KMS-11 (cell line): ENCODE measurements at regions not wholly inside any gene's neighbourhood (a gene's known extent, or its start where the extent isn't known, plus 50 kb on each side); places are given as distances from the start of the nearest gene placed in this dataset.

Source experiments
- H2AFZ ChIP-seq: fragments of 200-600 bp; sonication (generic); 2 replicates; pipeline ENCODE4 v1.6.1; 2016; ENCODE audit warnings: antibody characterized with exemption, mixed run types, low read depth
- H3K27ac ChIP-seq: fragments of 200-600 bp; sonication (generic); 2 replicates; pipeline ENCODE4 v1.6.1; 2016; ENCODE audit warnings: mild to moderate bottlenecking, mixed run types
- H3K27me3 ChIP-seq: fragments of 200-600 bp; sonication (generic); 2 replicates; pipeline ENCODE4 v1.6.1; 2017; ENCODE audit warnings: mild to moderate bottlenecking, low read depth, mixed run types, moderate library complexity; ENCODE audit not compliant: insufficient read depth
- H3K36me3 ChIP-seq: fragments of 200-600 bp; sonication (generic); 2 replicates; pipeline ENCODE4 v1.6.1; 2017; ENCODE audit warnings: mild to moderate bottlenecking, mixed run types; ENCODE audit not compliant: insufficient read depth
- H3K4me1 ChIP-seq: fragments of 200-600 bp; sonication (generic); 2 replicates; pipeline ENCODE4 v1.6.1; 2016; ENCODE audit warnings: mild to moderate bottlenecking, low read depth, mixed run types; ENCODE audit not compliant: poor library complexity, severe bottlenecking
- H3K4me2 ChIP-seq: fragments of 200-600 bp; sonication (generic); 2 replicates; pipeline ENCODE4 v1.7.0; 2016; ENCODE audit warnings: mild to moderate bottlenecking, mixed run types
- H3K4me3 ChIP-seq: fragments of 200-600 bp; sonication (generic); IDR thresholded peaks from 2 replicates; pipeline ENCODE4 v1.6.1; 2017; ENCODE audit warnings: low read depth, low read length, mixed read lengths; ENCODE audit not compliant: insufficient read depth
- H3K79me2 ChIP-seq: fragments of 200-600 bp; sonication (generic); 2 replicates; pipeline ENCODE4 v1.6.1; 2016; ENCODE audit warnings: low read depth, mixed run types; ENCODE audit not compliant: insufficient read depth
- H3K9ac ChIP-seq: fragments of 200-600 bp; sonication (generic); 2 replicates; pipeline ENCODE4 v1.6.1; 2016; ENCODE audit warnings: mild to moderate bottlenecking, mixed run types
- H4K20me1 ChIP-seq: fragments of 200-600 bp; sonication (generic); 2 replicates; pipeline ENCODE4 v1.6.1; 2016; ENCODE audit warnings: mild to moderate bottlenecking, mixed run types; ENCODE audit not compliant: insufficient read depth
- TF ChIP-seq, protein P1 (sequence below): fragments of 200-600 bp; sonication (generic); conservative IDR thresholded peaks from 2 replicates; pipeline ENCODE4 v1.6.1; 2017; ENCODE audit warnings: low read depth, mild to moderate bottlenecking, antibody characterized with exemption, low read length, moderate library complexity, mixed read lengths

DNA sequence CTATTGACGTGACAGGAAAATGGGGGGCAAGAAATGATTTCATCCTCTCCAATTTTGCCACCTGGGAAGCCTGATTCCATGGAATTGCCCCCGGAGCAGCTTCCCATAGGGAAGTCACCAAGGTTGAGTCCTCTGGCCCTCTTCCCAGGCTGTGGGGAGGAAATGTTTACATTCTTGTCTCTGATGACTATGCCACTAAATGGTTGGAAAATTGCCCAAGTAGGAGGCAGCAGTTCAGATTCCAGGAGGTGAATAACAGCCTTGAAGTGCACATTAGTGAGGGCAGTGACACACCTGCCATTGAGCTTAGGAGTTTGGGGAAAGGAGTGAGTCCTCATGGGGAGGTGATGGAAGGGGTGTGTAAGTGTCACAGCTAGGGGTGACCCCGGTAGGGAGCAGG lies 449.2 kb upstream of the DCC start:
- Histone ChIP-seq H3K27ac (no peak overlapping the region), H3K36me3 (no peaks in the 10 kb centered on the region), H3K79me2 (no peaks in the 10 kb centered on the region), H2AFZ (no peak overlapping the region), H3K4me2 (no peak overlapping the region), H3K4me1 (no peaks in the 10 kb centered on the region), H4K20me1 (no peaks in the 10 kb centered on the region), H3K9ac (no peak overlapping the region), H3K4me3 (no peak overlapping the region), H3K27me3 (no peaks in the 10 kb centered on the region)
- TF ChIP-seq, protein P1, sequence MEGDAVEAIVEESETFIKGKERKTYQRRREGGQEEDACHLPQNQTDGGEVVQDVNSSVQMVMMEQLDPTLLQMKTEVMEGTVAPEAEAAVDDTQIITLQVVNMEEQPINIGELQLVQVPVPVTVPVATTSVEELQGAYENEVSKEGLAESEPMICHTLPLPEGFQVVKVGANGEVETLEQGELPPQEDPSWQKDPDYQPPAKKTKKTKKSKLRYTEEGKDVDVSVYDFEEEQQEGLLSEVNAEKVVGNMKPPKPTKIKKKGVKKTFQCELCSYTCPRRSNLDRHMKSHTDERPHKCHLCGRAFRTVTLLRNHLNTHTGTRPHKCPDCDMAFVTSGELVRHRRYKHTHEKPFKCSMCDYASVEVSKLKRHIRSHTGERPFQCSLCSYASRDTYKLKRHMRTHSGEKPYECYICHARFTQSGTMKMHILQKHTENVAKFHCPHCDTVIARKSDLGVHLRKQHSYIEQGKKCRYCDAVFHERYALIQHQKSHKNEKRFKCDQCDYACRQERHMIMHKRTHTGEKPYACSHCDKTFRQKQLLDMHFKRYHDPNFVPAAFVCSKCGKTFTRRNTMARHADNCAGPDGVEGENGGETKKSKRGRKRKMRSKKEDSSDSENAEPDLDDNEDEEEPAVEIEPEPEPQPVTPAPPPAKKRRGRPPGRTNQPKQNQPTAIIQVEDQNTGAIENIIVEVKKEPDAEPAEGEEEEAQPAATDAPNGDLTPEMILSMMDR = no peak

DNA sequence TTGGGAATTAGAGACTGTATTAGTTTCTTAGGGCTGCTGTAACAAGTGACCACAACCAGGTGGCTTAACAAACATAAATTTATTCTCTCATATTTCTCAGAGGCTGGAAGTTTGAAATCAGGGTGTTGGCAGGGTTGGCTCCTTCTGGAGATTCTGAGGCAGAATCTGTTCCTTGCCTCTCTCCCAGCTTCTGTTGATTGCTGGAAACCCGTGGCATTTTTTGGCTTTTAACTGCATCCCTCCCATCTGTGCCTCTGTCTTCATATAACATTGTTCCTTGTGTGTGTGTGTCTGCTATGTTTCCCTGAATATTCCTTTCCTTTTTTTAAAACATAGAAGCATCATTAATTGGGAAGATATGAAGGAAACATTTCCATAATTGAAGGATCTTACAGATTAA lies 448.1 kb upstream of the DCC start:
- H3K27ac ChIP-seq = no peak overlapping the region
- no peaks in the 10 kb centered on the region for H4K20me1 ChIP-seq
- no peak overlapping the region for H2AFZ ChIP-seq
- H3K4me1 ChIP-seq = no peaks in the 10 kb centered on the region
- H3K27me3 ChIP-seq = no peaks in the 10 kb centered on the region
- no peak overlapping the region for H3K4me2 ChIP-seq
- TF ChIP-seq, protein P1 = no peak
- H3K9ac ChIP-seq = no peak overlapping the region
- no peaks in the 10 kb centered on the region for H3K36me3 ChIP-seq
- no peaks in the 10 kb centered on the region for H3K79me2 ChIP-seq
- H3K4me3 ChIP-seq = no peak overlapping the region

DNA sequence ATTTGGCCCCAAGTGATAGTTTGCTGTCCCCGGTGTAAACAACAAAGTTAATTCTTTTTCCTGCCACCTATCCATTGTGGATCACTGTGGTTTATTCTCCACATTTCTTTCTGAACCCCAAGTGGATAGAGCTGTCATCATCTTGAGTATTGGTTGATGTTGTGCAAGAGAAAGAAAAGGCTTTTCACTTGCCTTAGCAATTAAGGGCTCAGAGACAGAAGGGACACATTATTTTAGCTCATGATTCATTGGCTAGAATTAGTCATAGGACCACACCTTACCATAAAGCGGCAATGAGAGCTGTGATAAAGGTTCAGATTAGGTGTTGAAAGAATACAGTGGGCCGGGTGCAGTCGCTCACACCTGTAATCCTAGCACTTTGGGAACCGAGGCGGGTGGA lies 442.1 kb upstream of the DCC start:
- Histone ChIP-seq H3K4me2 (no peak overlapping the region), H4K20me1 (no peaks in the 10 kb centered on the region), H3K79me2 (no peaks in the 10 kb centered on the region), H3K9ac (no peak overlapping the region), H3K4me3 (no peak overlapping the region), H3K27ac (no peak overlapping the region), H3K36me3 (no peaks in the 10 kb centered on the region), H3K27me3 (no peaks in the 10 kb centered on the region), H3K4me1 (no peaks in the 10 kb centered on the region), H2AFZ (no peak overlapping the region)
- TF ChIP-seq, protein P1 = no peak

DNA sequence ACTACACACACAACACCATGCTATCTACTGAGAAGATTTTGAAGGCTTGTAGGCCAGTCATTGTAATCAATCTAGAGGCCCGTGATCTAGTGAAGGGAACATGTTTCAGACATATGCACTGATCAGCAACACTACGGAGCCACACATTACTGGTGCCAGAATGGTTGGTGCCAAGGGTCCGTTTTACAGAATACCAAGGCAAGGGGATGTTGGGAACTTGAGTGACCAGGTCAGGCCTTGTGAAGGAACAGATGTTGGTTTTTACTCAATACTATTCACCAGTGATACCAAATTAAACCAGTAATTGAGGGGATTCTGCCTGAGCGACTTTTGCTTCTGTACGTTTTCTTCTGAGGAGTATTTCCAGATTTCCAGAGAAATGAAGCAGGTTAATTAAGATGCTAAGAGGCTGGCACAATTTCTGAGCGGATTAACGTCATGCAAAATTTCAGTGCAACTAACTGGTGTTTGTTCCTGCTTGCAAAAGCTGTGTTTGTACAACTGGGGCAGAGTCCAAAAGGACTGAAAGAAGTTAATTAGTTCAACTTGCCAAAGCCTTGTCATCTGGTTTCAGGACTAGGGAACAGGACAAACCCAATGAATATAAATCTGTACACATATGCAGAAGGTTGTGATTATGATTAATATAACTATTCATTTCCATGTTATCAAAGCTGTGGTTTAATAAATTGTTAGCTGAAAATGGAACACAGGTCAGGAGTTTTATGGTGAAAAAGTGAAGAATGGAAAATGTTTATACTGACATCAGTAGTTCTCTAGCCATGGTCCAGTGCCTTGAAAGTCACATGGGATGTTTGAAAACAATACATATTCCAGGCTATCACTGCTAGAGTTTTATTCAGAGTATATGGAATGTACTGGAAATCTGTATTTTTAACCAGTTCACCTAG lies 432.1 kb upstream of the DCC start:
- no peak overlapping the region for H3K9ac ChIP-seq
- no peaks in the 10 kb centered on the region for H3K79me2 ChIP-seq
- no peaks in the 10 kb centered on the region for H3K27me3 ChIP-seq
- no peak overlapping the region for H3K4me3 ChIP-seq
- no peak overlapping the region for H2AFZ ChIP-seq
- no peak overlapping the region for H3K27ac ChIP-seq
- H3K4me2 ChIP-seq = no peak overlapping the region
- H3K36me3 ChIP-seq = no peaks in the 10 kb centered on the region
- no peaks in the 10 kb centered on the region for H4K20me1 ChIP-seq
- no peaks in the 10 kb centered on the region for H3K4me1 ChIP-seq
- TF ChIP-seq, protein P1 = no peak
